ENCODE measurements at regions not wholly inside any gene's neighbourhood (a gene's known extent, or its start where the extent isn't known, plus 50 kb on each side); places are given as distances from the start of the nearest gene placed in this dataset.
"Not testable (repeated sequence)": the region's sequence is repeated elsewhere in the genome, so short reads cannot be mapped to it uniquely, and the experiment has no call there.

- ATAC-seq: no peak
These were observed 472.3 kb downstream of the IRS2 start for GRCh38 chr13:109314101-109314500.

DNA sequence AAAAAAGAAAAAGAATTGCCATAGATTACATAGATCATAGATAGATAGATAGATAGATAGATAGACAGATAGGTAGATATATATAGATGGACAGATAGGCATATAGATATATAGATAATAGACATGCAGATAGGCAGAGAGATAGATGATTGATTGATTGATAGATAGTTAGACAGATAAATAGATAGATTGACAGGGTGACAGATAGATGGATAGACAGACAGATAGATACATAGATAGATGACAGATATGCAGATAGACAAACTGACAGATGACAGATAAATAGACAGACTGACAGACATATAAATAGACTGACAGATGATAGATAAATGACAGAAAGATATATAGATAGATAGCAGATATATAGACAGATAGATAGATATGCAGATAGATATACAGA is 474.0 kb downstream of the IRS2 start:
- ATAC-seq: no peak

DNA sequence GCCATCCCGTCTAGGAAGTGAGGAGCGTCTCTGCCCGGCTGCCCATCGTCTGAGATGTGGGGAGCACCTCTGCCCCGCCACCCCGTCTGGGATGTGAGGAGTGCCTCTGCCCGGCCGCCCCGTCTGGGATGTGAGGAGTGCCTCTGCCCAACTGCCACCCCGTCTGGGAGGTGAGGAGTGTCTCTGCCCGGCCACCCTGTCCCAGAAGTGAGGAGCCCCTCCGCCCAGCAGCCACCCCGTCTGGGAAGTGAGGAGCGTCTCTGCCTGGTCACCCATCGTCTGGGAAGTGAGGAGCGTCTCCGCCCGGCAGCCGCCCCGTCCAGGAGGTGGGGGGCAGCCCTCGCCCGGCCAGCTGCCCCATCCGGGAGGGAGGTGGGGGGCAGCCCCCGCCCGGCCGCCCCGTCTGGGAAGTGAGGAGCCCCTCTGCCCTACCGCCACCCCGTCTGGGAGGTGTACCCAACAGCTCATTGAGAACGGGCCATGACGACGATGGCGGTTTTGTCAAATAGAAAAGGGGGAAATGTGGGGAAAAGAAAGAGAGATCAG is 474.9 kb downstream of the IRS2 start:
- not testable (repeated sequence) for ATAC-seq

GRCh38 chr13:109309625-109310363 is 476.6 kb downstream of the IRS2 start:
- ATAC-seq: no peak

- no peak for ATAC-seq
These were observed 479.4 kb downstream of the IRS2 start for GRCh38 chr13:109307027-109307426.

DNA sequence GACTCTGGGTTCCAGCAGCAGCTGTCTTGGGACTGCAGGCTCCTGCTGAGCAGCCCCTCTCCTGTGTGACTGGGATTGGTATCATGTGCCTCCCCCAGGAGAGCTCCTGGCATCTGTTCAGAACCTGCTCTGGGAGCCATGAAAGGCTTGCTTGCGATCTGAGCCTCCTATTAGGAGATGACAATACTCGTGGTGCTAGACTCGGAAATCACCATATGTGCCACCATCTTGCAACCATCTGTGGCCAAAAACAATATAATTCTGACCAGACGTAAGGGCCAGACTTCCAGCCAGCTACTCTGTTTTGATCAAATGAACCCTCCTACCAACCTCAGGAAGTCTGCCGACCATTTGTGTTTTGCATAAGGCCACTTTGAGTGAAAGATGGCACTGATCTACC is 484.7 kb downstream of the IRS2 start:
- ATAC-seq: no peak

DNA sequence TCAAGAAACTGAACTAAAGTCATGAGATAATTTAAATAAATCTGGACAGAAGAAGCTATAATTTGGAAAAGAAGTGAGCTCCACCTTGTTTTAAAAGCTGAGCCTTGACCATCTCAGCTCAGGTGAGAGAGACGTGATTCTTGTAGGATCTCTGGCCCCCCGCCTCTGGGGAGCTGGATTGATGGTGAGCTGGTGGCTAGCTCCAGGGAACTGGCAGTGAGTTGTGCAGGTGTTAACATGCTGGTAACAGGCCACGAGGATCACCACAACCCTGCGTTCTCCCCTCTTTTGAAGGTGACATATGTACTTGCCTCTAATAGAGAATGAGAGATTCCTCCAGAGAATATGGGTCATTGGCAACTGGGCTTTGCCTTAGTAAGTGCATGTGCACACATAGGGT is 485.1 kb downstream of the IRS2 start:
- no peak for ATAC-seq

DNA sequence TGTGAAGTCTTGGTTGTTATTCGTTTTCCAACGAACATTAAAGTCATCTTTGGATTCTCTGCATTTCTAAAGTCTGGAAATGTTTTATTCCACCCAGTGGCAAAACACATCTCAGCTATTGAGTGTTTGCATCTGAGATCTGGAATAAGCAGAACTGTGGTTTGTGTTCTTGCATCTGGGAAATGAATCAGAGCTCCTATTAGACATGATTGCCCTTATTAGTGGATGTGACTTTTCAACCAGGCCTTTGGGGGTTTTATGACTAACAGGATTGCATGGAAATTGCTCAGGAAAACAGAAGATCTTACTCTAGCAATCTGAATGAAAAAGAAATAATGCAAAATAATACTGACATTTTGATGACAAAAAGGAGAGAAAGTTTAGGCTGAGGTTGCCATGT is 488.8 kb downstream of the IRS2 start:
- ATAC-seq: no peak

DNA sequence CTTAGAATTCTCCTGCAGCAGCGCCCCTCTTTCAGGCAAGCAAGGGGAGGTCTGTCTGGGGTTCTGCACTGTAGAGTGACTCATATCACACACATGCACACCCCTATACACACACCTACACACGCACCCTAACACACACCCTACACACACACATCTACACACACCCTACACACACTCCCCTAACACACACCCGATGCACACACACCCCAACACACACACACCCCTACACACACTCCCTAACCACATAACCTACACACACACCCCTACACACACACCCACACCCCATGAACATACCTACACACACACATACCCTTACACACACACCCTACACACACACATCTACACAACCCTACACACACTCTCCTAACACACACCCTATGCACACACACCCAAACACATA is 493.2 kb downstream of the IRS2 start:
- ATAC-seq: no peak

- no peak for ATAC-seq
These were observed 498.2 kb downstream of the IRS2 start for GRCh38 chr13:109288151-109288709.

- no peak for ATAC-seq
These were observed 498.8 kb downstream of the IRS2 start for GRCh38 chr13:109287553-109287952.

DNA sequence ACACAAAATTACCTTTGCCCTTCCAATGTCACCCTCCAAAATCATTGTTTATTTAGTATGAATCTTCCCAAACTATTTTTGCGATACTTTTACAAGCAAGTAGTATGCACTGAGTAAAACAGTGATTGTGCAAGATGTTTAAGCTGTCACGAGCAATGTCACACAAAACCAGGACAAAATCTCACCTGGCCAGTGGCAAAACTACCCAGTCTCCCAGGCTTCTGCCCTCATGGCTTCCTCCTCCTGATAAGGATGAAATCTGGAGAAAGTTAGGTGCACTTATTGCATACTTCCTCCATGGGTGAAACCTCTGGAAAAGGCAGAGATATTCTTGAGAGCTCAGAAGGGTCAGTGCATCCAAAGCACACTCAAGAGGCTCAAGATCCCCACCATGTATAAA is 500.8 kb downstream of the IRS2 start:
- no peak for ATAC-seq

GRCh38 chr13:109281903-109282635 is 504.3 kb downstream of the IRS2 start:
- ATAC-seq: no peak

DNA sequence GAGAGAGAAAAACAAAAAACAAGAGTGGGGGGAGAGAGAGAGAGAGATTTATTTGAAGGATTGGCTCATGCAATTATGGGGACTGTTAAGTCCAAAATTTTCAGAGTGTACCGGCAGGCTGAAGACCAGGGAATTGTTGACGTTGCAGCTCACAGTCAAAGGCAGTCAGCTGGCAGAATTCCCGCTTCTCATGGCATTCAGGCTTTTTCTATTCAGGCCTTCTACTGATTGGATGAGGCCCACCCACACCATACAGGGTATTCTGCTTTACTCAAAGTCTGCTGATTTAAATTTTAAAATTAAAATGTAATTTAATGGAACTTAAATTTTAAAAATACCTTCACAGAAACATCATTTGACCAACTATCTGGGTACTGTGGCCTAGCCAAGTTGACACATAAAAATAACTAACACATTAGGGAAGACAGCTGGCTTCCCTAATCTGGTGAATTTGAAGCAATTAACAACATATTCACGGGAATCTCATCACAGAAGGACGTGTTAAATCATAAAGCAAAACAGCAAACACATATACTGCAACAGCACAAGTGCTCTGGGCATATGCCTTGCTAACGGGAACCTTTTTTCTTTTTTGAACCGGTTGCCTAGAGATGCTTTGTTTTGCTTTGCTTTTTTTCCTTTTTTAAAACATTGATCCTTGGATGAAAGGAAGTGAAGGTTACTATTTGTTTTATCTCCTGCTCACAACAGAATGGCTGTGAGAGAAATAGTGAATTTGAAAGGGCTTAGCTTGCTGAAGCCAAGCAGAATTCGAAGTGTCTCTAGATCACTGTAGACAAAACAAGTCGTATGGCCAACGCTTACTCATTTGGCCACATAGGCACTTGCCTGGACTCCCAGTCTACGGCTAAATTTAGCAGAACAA is 505.1 kb downstream of the IRS2 start:
- ATAC-seq: no peak

GRCh38 chr13:109276261-109276660 is 510.1 kb downstream of the IRS2 start:
- ATAC-seq: no peak

GRCh38 chr13:109275852-109276251 is 510.5 kb downstream of the IRS2 start:
- no peak for ATAC-seq

- no peak for ATAC-seq
These were observed 511.1 kb downstream of the IRS2 start for GRCh38 chr13:109275139-109275745.

DNA sequence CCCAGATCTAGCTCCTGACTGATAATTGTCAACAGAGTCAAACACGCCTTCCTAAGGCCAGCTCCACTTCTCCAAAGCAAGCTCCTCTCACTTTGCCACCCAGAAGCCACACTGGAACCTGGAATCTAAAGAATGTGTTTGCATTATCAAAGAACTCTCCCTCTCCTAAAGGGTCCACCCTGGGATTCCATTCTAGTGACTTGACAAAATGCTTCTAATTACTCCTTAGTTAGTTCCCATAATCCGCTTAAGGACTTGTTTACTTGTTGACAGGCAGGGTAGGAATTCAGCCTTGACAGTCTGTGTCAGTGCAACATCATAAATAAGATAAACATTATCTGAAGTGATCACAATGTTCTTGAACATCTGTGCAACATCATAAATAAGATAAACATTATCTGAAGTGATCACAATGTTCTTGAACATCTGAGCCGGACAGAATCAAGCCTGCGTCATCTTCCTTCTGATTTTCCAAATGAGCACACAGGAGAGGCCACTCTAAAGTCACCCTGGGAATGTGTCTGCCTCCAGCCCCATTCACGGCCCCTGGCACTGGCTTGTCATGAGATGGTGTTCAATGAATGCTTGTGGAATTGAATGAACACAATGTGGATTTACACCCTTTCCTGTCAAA is 512.1 kb downstream of the IRS2 start:
- no peak for ATAC-seq

DNA sequence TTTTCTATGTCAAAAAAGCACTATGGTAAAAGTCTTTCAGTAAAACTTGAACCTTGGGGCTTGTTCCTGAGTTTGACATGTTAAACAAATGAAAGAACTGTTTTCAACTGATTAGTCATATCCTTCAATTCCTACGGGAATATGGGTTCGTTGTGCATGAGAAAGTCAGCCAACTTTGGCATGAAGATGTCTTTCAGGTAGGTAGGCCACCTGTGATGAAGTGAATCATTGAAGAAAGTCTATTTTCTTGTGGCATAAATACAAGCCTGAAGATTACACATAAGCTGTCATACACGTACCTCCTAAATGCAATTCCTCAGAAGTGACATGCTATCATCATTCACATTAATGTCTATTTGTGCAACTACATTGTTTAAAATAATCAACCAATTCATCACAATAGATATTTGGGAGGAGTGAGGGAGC is 513.0 kb downstream of the IRS2 start:
- ATAC-seq: peak; percentile 66

- ATAC-seq: no peak
These were observed 513.6 kb downstream of the IRS2 start for GRCh38 chr13:109272595-109273325.

Measured in esophagus mucosa (tissue), 1 donor.